WTC11 (cell line): ENCODE measurements at regions not wholly inside any gene's neighbourhood (a gene's known extent, or its start where the extent isn't known, plus 50 kb on each side); places are given as distances from the start of the nearest gene placed in this dataset.

Source experiments
- ATAC-seq: fragments of 200-7000 bp; cut with Tn5 transposase; 2 replicates; pipeline ENCODE4 v1.10.0; 2021; ENCODE audit warnings: mild to moderate bottlenecking, moderate library complexity
- CTCF ChIA-PET: fragments of 300-600 bp; sonication (Branson Sonifier 250); formaldehyde crosslinking; loops from one replicate; lab custom pipeline; 2021; ENCODE audit warnings: antibody characterized with exemption; lab: Charles Lee
- POLR2A ChIA-PET: fragments of 350-600 bp; sonication (Branson Sonifier 250); formaldehyde crosslinking; loops from one replicate; lab custom pipeline; 2021; ENCODE audit warnings: antibody characterized with exemption; lab: Charles Lee
- DNase-seq: peaks from one replicate; pipeline ENCODE4 v3.0.0; 2021; ENCODE audit warnings: low spot score
- H3K27ac Mint-ChIP-seq: 2 replicates; pipeline ENCODE4 v1.8.0; 2021; ENCODE audit warnings: mixed read lengths
- H3K27me3 Mint-ChIP-seq: 2 replicates; pipeline ENCODE4 v1.8.0; 2021; ENCODE audit warnings: low read depth, mild to moderate bottlenecking, moderate library complexity, mixed read lengths
- H3K36me3 Mint-ChIP-seq: 2 replicates; pipeline ENCODE4 v1.8.0; 2021; ENCODE audit warnings: mixed read lengths
- H3K4me1 Mint-ChIP-seq: 2 replicates; pipeline ENCODE4 v1.8.0; 2022; ENCODE audit warnings: mixed read lengths
- H3K4me3 Mint-ChIP-seq: 2 replicates; pipeline ENCODE4 v1.8.0; 2021; ENCODE audit warnings: mild to moderate bottlenecking, moderate library complexity, mixed read lengths
- H3K9me3 Mint-ChIP-seq: 2 replicates; pipeline ENCODE4 v1.8.0; 2021; ENCODE audit warnings: mixed read lengths
- FOXP1 ChIP-seq: sonication (generic); formaldehyde crosslinking; IDR thresholded peaks from 2 replicates; pipeline ENCODE4 v1.8.0; 2022; ENCODE audit warnings: missing genetic modification reagents, mild to moderate bottlenecking, moderate library complexity, borderline replicate concordance
- NFE2L1 ChIP-seq: sonication (generic); formaldehyde crosslinking; IDR thresholded peaks from 2 replicates; pipeline ENCODE4 v1.8.1; 2023; ENCODE audit warnings: missing genetic modification reagents
- OVOL2 ChIP-seq: fragments of 250-450 bp; sonication (Bioruptor Pico); IDR thresholded peaks from 2 replicates; pipeline ENCODE4 v1.9.0; 2021; ENCODE audit warnings: mild to moderate bottlenecking, borderline replicate concordance
- TCF7 ChIP-seq: sonication (generic); formaldehyde crosslinking; IDR thresholded peaks from 2 replicates; pipeline ENCODE4 v1.8.0; 2022; ENCODE audit warnings: mild to moderate bottlenecking, low read depth, missing genetic modification reagents, moderate library complexity
- ZNF317 ChIP-seq: sonication (generic); formaldehyde crosslinking; IDR thresholded peaks from 2 replicates; pipeline ENCODE4 v1.8.1; 2023; ENCODE audit warnings: low read depth, mild to moderate bottlenecking, moderate library complexity, missing genetic modification reagents, borderline replicate concordance
- ZNF416 ChIP-seq: fragments of 250-450 bp; sonication (Bioruptor Pico); IDR thresholded peaks from 2 replicates; pipeline ENCODE4 v1.9.0; 2021; ENCODE audit warnings: mild to moderate bottlenecking, inconsistent platforms
- TF ChIP-seq, protein P1 (sequence below): fragments of 250-450 bp; sonication (Bioruptor Pico); IDR thresholded peaks from 2 replicates; pipeline ENCODE4 v1.9.0; 2021; ENCODE audit warnings: mild to moderate bottlenecking
- TF ChIP-seq, protein P2 (sequence below): sonication (generic); formaldehyde crosslinking; IDR thresholded peaks from 2 replicates; pipeline ENCODE4 v1.8.0; 2023; ENCODE audit warnings: missing genetic modification reagents
- TF ChIP-seq, protein P3 (sequence below): sonication (generic); formaldehyde crosslinking; IDR thresholded peaks from 2 replicates; pipeline ENCODE4 v1.8.1; 2022; ENCODE audit warnings: low read depth, mild to moderate bottlenecking, moderate library complexity, missing genetic modification reagents, borderline replicate concordance
- TF ChIP-seq, protein P4 (sequence below): sonication (generic); formaldehyde crosslinking; IDR thresholded peaks from 2 replicates; pipeline ENCODE4 v1.8.1; 2022; ENCODE audit warnings: mild to moderate bottlenecking, moderate library complexity, missing genetic modification reagents
- TF ChIP-seq, protein P5 (sequence below): sonication (generic); formaldehyde crosslinking; IDR thresholded peaks from 2 replicates; pipeline ENCODE4 v1.8.1; 2023; ENCODE audit warnings: mild to moderate bottlenecking, missing genetic modification reagents
- TF ChIP-seq, protein P6 (sequence below): fragments of 200-600 bp; IDR thresholded peaks from 2 replicates; pipeline ENCODE4 v1.8.0; 2022; ENCODE audit warnings: antibody characterized with exemption
- TF ChIP-seq, protein P7 (sequence below): sonication (generic); formaldehyde crosslinking; IDR thresholded peaks from 2 replicates; pipeline ENCODE4 v1.8.1; 2023; ENCODE audit warnings: mild to moderate bottlenecking, missing genetic modification reagents, moderate library complexity
- TF ChIP-seq, protein P8 (sequence below): sonication (generic); formaldehyde crosslinking; IDR thresholded peaks from 2 replicates; pipeline ENCODE4 v1.8.0; 2022; ENCODE audit warnings: mild to moderate bottlenecking, missing genetic modification reagents

DNA sequence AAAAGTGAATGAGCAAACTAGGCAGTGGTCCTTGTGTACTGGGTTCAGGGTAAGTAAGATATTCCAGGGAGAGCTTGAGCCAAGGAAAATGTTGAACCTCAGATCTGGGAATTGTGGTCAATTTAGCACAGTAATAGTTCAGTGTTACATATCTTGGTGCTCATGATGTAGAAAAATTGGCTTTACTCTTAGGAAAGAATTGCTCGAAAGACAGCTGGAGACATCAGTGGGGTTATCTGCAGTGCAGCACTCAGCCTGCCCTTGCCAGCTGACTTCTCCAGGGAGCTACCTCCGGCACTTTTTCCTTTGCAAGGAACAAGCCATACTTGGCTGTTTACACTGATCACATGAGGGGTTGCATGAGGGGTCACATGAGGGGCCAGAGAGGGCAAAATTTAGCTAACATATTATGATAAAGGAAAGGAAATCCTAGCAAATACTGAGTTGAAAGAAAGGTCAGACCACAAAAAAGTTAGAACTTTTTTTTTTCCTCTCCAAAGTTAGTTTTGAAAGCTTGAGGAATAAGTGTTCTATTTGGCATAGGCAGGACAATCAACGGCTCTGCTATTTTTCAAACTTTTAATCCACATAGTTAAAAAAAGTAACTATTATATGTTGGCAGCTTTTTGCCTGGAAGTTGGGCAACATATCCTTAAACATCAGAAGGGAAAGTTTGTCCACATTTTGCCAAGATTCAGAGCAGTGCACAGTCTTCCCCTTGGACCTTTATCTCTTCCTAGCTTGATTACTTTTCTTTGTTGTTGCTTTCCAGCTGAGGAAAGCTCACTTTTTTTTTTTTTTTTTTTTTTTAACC lies 92.4 kb downstream of the COL6A6 start:
- Mint-ChIP-seq H3K36me3 (peaks cover 8% of the 10 kb centered on the region; the same call in 1 of the 2 replicates), H3K4me3 (no peak overlapping the region), H3K27me3 (no peaks in the 10 kb centered on the region; the same call in 1 of the 2 replicates), H3K27ac (no peak overlapping the region), H3K9me3 (peaks cover 58% of the 10 kb centered on the region), H3K4me1 (no peaks in the 10 kb centered on the region)
- TF ChIP-seq, protein P1, sequence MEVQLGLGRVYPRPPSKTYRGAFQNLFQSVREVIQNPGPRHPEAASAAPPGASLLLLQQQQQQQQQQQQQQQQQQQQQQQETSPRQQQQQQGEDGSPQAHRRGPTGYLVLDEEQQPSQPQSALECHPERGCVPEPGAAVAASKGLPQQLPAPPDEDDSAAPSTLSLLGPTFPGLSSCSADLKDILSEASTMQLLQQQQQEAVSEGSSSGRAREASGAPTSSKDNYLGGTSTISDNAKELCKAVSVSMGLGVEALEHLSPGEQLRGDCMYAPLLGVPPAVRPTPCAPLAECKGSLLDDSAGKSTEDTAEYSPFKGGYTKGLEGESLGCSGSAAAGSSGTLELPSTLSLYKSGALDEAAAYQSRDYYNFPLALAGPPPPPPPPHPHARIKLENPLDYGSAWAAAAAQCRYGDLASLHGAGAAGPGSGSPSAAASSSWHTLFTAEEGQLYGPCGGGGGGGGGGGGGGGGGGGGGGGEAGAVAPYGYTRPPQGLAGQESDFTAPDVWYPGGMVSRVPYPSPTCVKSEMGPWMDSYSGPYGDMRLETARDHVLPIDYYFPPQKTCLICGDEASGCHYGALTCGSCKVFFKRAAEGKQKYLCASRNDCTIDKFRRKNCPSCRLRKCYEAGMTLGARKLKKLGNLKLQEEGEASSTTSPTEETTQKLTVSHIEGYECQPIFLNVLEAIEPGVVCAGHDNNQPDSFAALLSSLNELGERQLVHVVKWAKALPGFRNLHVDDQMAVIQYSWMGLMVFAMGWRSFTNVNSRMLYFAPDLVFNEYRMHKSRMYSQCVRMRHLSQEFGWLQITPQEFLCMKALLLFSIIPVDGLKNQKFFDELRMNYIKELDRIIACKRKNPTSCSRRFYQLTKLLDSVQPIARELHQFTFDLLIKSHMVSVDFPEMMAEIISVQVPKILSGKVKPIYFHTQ (CRISPR knock-in tag), result no peak
- TF ChIP-seq, protein P2, sequence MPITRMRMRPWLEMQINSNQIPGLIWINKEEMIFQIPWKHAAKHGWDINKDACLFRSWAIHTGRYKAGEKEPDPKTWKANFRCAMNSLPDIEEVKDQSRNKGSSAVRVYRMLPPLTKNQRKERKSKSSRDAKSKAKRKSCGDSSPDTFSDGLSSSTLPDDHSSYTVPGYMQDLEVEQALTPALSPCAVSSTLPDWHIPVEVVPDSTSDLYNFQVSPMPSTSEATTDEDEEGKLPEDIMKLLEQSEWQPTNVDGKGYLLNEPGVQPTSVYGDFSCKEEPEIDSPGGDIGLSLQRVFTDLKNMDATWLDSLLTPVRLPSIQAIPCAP, result no peak
- TF ChIP-seq TCF7 (CRISPR knock-in tag) (no peak), OVOL2 (CRISPR knock-in tag) (no peak), ZNF317 (CRISPR knock-in tag) (no peak), FOXP1 (no peak), NFE2L1 (CRISPR knock-in tag) (no peak), ZNF416 (CRISPR knock-in tag) (no peak)
- TF ChIP-seq, protein P3, sequence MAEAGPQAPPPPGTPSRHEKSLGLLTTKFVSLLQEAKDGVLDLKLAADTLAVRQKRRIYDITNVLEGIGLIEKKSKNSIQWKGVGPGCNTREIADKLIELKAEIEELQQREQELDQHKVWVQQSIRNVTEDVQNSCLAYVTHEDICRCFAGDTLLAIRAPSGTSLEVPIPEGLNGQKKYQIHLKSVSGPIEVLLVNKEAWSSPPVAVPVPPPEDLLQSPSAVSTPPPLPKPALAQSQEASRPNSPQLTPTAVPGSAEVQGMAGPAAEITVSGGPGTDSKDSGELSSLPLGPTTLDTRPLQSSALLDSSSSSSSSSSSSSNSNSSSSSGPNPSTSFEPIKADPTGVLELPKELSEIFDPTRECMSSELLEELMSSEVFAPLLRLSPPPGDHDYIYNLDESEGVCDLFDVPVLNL (CRISPR knock-in tag), result no peak
- TF ChIP-seq, protein P4, sequence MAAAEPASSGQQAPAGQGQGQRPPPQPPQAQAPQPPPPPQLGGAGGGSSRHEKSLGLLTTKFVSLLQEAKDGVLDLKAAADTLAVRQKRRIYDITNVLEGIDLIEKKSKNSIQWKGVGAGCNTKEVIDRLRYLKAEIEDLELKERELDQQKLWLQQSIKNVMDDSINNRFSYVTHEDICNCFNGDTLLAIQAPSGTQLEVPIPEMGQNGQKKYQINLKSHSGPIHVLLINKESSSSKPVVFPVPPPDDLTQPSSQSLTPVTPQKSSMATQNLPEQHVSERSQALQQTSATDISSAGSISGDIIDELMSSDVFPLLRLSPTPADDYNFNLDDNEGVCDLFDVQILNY, result no peak
- TF ChIP-seq, protein P5, sequence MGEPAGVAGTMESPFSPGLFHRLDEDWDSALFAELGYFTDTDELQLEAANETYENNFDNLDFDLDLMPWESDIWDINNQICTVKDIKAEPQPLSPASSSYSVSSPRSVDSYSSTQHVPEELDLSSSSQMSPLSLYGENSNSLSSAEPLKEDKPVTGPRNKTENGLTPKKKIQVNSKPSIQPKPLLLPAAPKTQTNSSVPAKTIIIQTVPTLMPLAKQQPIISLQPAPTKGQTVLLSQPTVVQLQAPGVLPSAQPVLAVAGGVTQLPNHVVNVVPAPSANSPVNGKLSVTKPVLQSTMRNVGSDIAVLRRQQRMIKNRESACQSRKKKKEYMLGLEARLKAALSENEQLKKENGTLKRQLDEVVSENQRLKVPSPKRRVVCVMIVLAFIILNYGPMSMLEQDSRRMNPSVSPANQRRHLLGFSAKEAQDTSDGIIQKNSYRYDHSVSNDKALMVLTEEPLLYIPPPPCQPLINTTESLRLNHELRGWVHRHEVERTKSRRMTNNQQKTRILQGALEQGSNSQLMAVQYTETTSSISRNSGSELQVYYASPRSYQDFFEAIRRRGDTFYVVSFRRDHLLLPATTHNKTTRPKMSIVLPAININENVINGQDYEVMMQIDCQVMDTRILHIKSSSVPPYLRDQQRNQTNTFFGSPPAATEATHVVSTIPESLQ (CRISPR knock-in tag), result no peak
- TF ChIP-seq, protein P6, sequence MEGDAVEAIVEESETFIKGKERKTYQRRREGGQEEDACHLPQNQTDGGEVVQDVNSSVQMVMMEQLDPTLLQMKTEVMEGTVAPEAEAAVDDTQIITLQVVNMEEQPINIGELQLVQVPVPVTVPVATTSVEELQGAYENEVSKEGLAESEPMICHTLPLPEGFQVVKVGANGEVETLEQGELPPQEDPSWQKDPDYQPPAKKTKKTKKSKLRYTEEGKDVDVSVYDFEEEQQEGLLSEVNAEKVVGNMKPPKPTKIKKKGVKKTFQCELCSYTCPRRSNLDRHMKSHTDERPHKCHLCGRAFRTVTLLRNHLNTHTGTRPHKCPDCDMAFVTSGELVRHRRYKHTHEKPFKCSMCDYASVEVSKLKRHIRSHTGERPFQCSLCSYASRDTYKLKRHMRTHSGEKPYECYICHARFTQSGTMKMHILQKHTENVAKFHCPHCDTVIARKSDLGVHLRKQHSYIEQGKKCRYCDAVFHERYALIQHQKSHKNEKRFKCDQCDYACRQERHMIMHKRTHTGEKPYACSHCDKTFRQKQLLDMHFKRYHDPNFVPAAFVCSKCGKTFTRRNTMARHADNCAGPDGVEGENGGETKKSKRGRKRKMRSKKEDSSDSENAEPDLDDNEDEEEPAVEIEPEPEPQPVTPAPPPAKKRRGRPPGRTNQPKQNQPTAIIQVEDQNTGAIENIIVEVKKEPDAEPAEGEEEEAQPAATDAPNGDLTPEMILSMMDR, result no peak
- TF ChIP-seq, protein P7, sequence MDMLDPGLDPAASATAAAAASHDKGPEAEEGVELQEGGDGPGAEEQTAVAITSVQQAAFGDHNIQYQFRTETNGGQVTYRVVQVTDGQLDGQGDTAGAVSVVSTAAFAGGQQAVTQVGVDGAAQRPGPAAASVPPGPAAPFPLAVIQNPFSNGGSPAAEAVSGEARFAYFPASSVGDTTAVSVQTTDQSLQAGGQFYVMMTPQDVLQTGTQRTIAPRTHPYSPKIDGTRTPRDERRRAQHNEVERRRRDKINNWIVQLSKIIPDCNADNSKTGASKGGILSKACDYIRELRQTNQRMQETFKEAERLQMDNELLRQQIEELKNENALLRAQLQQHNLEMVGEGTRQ (CRISPR knock-in tag), result no peak
- TF ChIP-seq, protein P8, sequence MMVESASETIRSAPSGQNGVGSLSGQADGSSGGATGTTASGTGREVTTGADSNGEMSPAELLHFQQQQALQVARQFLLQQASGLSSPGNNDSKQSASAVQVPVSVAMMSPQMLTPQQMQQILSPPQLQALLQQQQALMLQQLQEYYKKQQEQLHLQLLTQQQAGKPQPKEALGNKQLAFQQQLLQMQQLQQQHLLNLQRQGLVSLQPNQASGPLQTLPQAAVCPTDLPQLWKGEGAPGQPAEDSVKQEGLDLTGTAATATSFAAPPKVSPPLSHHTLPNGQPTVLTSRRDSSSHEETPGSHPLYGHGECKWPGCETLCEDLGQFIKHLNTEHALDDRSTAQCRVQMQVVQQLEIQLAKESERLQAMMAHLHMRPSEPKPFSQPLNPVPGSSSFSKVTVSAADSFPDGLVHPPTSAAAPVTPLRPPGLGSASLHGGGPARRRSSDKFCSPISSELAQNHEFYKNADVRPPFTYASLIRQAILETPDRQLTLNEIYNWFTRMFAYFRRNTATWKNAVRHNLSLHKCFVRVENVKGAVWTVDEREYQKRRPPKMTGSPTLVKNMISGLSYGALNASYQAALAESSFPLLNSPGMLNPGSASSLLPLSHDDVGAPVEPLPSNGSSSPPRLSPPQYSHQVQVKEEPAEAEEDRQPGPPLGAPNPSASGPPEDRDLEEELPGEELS (CRISPR knock-in tag), result no peak
- DNase-seq (no peak), ATAC-seq (no peak)
- ChIA-PET POLR2A (no interaction called here), CTCF (interaction anchor here (0.7 kb wide), 1 partner anchor 333 kb away, joined by 3 read pairs; no protein-coding TSS in a partner anchor)
